HepG2 (cell line): ENCODE measurements at regions not wholly inside any gene's neighbourhood (a gene's known extent, or its start where the extent isn't known, plus 50 kb on each side); places are given as distances from the start of the nearest gene placed in this dataset.

Source experiments
- ATAC-seq: fragments of 200-7000 bp; cut with Tn5 transposase; 3 replicates; pipeline ENCODE4 v1.9.1; 2020; ENCODE audit warnings: mild to moderate bottlenecking, moderate library complexity
- BruUV-seq: library from RNA; stranded (reverse); fragments of 400-500 nt; replicated peaks from 2 replicates; lab custom pipeline; 2021; lab: Mats Ljungman, UMichigan
- CTCF ChIA-PET: fragments of 300-600 bp; formaldehyde crosslinking; extraction: SDS; loops from one replicate; lab custom pipeline; 2021; ENCODE audit warnings: low total read pairs, inconsistent platforms, low intra/inter-chr PET ratio; lab: Yijun Ruan, JAX
- POLR2A ChIA-PET: fragments of 350-600 bp; sonication (Branson Sonifier 250); formaldehyde crosslinking; loops from one replicate; lab custom pipeline; 2020; ENCODE audit warnings: antibody characterized with exemption, inconsistent platforms; lab: Yijun Ruan, JAX
- DNase-seq: peaks from one replicate; pipeline ENCODE4 v3.0.0-alpha.2; 2015; ENCODE audit warnings: low spot score
- FAIRE-seq: peaks from 3 replicates; lab custom pipeline; 2011; peaks lifted over from hg19 to GRCh38; lab: Jason Lieb, UNC
- H2AFZ ChIP-seq: one replicate; pipeline ENCODE4 v1.6.1; 2011; ENCODE audit warnings: low read length, inconsistent platforms
- H3K27ac ChIP-seq: fragments of 300-600 bp; 3 replicates; pipeline ENCODE4 v1.8.0; 2011; ENCODE audit warnings: mixed run types, mild to moderate bottlenecking, mixed read lengths, low read length, inconsistent platforms; ENCODE audit not compliant: insufficient read depth; ENCODE audit errors: extremely low read length
- H3K27me3 ChIP-seq, 2 experiments: fragments of 200-600 bp in 1 of 2; 2 replicates in 1 of 2; 3 replicates in 1 of 2; pipeline versions ENCODE4 v1.6.0 to v1.8.0; 2011; ENCODE audit warnings: low read length in 2 of 2, mild to moderate bottlenecking in 2 of 2, moderate library complexity in 2 of 2, inconsistent platforms in 1 of 2; ENCODE audit not compliant: insufficient read depth in 2 of 2, control insufficient read depth in 1 of 2
- H3K36me3 ChIP-seq, 2 experiments: fragments of 200-600 bp in 1 of 2; replicated peaks in 1 of 2; 2 replicates in 1 of 2; 3 replicates in 1 of 2; pipeline versions ENCODE4 v1.5.1 to v1.8.0; 2011; ENCODE audit warnings: low read length in 2 of 2, inconsistent platforms in 1 of 2; ENCODE audit not compliant: insufficient read depth in 2 of 2, control insufficient read depth in 1 of 2
- H3K4me1 ChIP-seq: 2 replicates; pipeline ENCODE4 v1.5.1; 2012; ENCODE audit warnings: low read length, inconsistent platforms; ENCODE audit not compliant: insufficient read depth
- H3K4me2 ChIP-seq: 2 replicates; pipeline ENCODE4 v1.6.0; 2011; ENCODE audit warnings: low read depth, low read length, inconsistent platforms
- H3K4me3 ChIP-seq, 3 experiments: fragments of 200-600 bp in 1 of 3; sonication (generic), shearing (Covaris generic) in 1 of 3; replicated peaks in 1 of 3; 2 replicates each; pipeline ENCODE4 v1.5.1; 2011 to 2016; ENCODE audit warnings: low read length in 3 of 3, inconsistent platforms in 2 of 3, low read depth in 2 of 3, mild to moderate bottlenecking in 2 of 3, control low read depth in 1 of 3, mixed read lengths in 1 of 3; ENCODE audit not compliant: insufficient read depth in 1 of 3
- H3K79me2 ChIP-seq: one replicate; pipeline ENCODE4 v1.6.1; 2011; ENCODE audit warnings: low read length, inconsistent platforms; ENCODE audit not compliant: insufficient read depth
- H3K9ac ChIP-seq: 2 replicates; pipeline ENCODE4 v1.6.0; 2011; ENCODE audit warnings: mild to moderate bottlenecking, low read depth, low read length, inconsistent platforms; ENCODE audit not compliant: insufficient read depth
- H3K9me3 ChIP-seq: 2 replicates; pipeline ENCODE4 v1.5.1; 2012; ENCODE audit warnings: mild to moderate bottlenecking, low read length
- H4K20me1 ChIP-seq: 2 replicates; pipeline ENCODE4 v1.6.0; 2011; ENCODE audit warnings: inconsistent platforms, mild to moderate bottlenecking, low read length, moderate library complexity; ENCODE audit not compliant: insufficient read depth
- ARID3A ChIP-seq: IDR thresholded peaks from 2 replicates; pipeline ENCODE4 v1.6.1; 2012; ENCODE audit warnings: low read depth, low read length, improper control_type of control experiment
- DBP ChIP-seq: sonication (generic); formaldehyde crosslinking; IDR thresholded peaks from 2 replicates; pipeline ENCODE4 v1.4.0; 2020; ENCODE audit warnings: missing genetic modification reagents; ENCODE audit errors: not compliant biosample characterization
- FOXK2 ChIP-seq: fragments of 450-650 bp; IDR thresholded peaks from 2 replicates; pipeline ENCODE4 v1.6.1; 2016
- GATAD2A ChIP-seq: IDR thresholded peaks from 2 replicates; pipeline ENCODE4 v1.6.1; 2016
- MTA1 ChIP-seq: sonication (generic); formaldehyde crosslinking; IDR thresholded peaks from 2 replicates; pipeline ENCODE4 v1.4.0; 2020; ENCODE audit warnings: missing genetic modification reagents, mild to moderate bottlenecking, borderline replicate concordance
- POGK ChIP-seq: sonication (generic); formaldehyde crosslinking; conservative IDR thresholded peaks from 2 replicates; pipeline ENCODE4 v1.8.0; 2022; ENCODE audit warnings: mild to moderate bottlenecking, moderate library complexity, missing genetic modification reagents
- SRF ChIP-seq: IDR thresholded peaks from 2 replicates; pipeline ENCODE4 v1.6.1; 2011; ENCODE audit warnings: mild to moderate bottlenecking, low read depth, low read length, moderate library complexity
- TAF15 ChIP-seq: fragments of 200-400 bp; formaldehyde crosslinking; IDR thresholded peaks from one replicate; pipeline ENCODE4 v1.6.1; 2018; ENCODE audit warnings: mild to moderate bottlenecking, low read depth, low read length; ENCODE audit not compliant: poor library complexity, severe bottlenecking
- THAP11 ChIP-seq: IDR thresholded peaks from 2 replicates; pipeline ENCODE4 v1.6.1; 2016; ENCODE audit warnings: missing biosample characterization, missing genetic modification reagents
- UBTF ChIP-seq: sonication (generic); formaldehyde crosslinking; IDR thresholded peaks from 2 replicates; pipeline ENCODE4 v1.4.0; 2020; ENCODE audit warnings: mild to moderate bottlenecking, missing genetic modification reagents
- ZBTB33 ChIP-seq: sonication (generic); formaldehyde crosslinking; IDR thresholded peaks from 2 replicates; pipeline ENCODE4 v1.4.0; 2020; ENCODE audit warnings: missing genetic modification reagents
- ZFP82 ChIP-seq: sonication (generic); formaldehyde crosslinking; IDR thresholded peaks from 2 replicates; pipeline ENCODE4 v1.5.1; 2020; ENCODE audit warnings: mild to moderate bottlenecking, missing genetic modification reagents, borderline replicate concordance
- WGBS: methylation state at CpG from one replicate; pipeline ENCODE4 v1.1.6; 2017; ENCODE audit warnings: low lambda C conversion rate; 5-methylcytosine and 5-hydroxymethylcytosine counted together
- in situ Hi-C: cut with HindIII; loops from 2 replicates; pipeline ENCODE4 v1.10.0; 2017; ENCODE audit warnings: low pct_unique_long_range_greater_than_20kb; ENCODE audit not compliant: extremely low pct_ligation_motif_present
- intact Hi-C: fragments of 100-400 bp; cut with micrococcal nuclease; formaldehyde crosslinking; loops from one replicate; pipeline ENCODE4 v1.10.0; 2022; ENCODE audit not compliant: unreplicated experiment

- no peak for TF ChIP-seq THAP11 (CRISPR knock-in tag)
These were observed 65.7 kb upstream of the CAPRIN2 start (continued) for GRCh38 chr12:30820406-30820946.

GRCh38 chr12:30818562-30818961 lies 63.8 kb upstream of the CAPRIN2 start:
- H3K79me2 ChIP-seq: no peaks in the 10 kb centered on the region
- no peaks in the 10 kb centered on the region for H4K20me1 ChIP-seq
- TF ChIP-seq ZBTB33 (CRISPR knock-in tag) (no peak), MTA1 (CRISPR knock-in tag) (no peak), DBP (CRISPR knock-in tag) (no peak), TAF15 (no peak), UBTF (no peak), SRF (no peak), ARID3A (no peak), POGK (no peak), ZFP82 (CRISPR knock-in tag) (no peak), GATAD2A (no peak), FOXK2 (no peak)
- in situ Hi-C loops (loop anchor here (25.0 kb wide), 2 partner anchors 506 to 681 kb away; no protein-coding TSS in a partner anchor), intact Hi-C loops (no loop called here)
- no peak overlapping the region for H3K4me3 ChIP-seq
- ChIA-PET CTCF (no interaction called here), POLR2A (no interaction called here)
- H3K9me3 ChIP-seq: no peaks in the 10 kb centered on the region
- H2AFZ ChIP-seq: no peak overlapping the region
- no peaks in the 10 kb centered on the region for H3K36me3 ChIP-seq
- H3K27ac ChIP-seq: no peak overlapping the region
- H3K27me3 ChIP-seq: peaks cover 0 to 10% of the 10 kb centered on the region in 2 experiments; a peak in 1 of 5 replicates
- no TSS peak for BruUV-seq
- WGBS: 0% methylated on average over 1 of the region's 1 CpG
- no peak for ATAC-seq
- DNase-seq: no peak
- H3K4me1 ChIP-seq: peaks cover 9% of the 10 kb centered on the region; the same call in 1 of the 2 replicates
- FAIRE-seq: no peak
- H3K9ac ChIP-seq: no peak overlapping the region
- H3K4me2 ChIP-seq: no peak overlapping the region
